SK-N-SH treated with all-trans-retinoic acid at 6 μM for 48 hours (cell line): ENCODE measurements at regions not wholly inside any gene's neighbourhood (a gene's known extent, or its start where the extent isn't known, plus 50 kb on each side); places are given as distances from the start of the nearest gene placed in this dataset.

ENCODE experiments used
- ATAC-seq: fragments of 200-7000 bp; cut with Tn5 transposase; 3 replicates; pipeline ENCODE4 v1.9.1; 2020; ENCODE audit warnings: mild to moderate bottlenecking, moderate library complexity
- ARNTL ChIP-seq: fragments of 450-650 bp; formaldehyde crosslinking; IDR thresholded peaks from 2 replicates; pipeline ENCODE4 v1.5.0; 2020; ENCODE audit warnings: low read depth, mild to moderate bottlenecking, moderate library complexity, borderline replicate concordance
- BACH2 ChIP-seq: fragments of 250-450 bp; sonication (Bioruptor Pico); IDR thresholded peaks from 2 replicates; pipeline ENCODE4 v1.9.0; 2021; ENCODE audit warnings: mild to moderate bottlenecking, borderline replicate concordance
- CSDC2 ChIP-seq: fragments of 250-450 bp; sonication (Bioruptor Pico); IDR thresholded peaks from 2 replicates; pipeline ENCODE4 v1.5.0; 2020; ENCODE audit warnings: mild to moderate bottlenecking, moderate library complexity
- CSRNP3 ChIP-seq: fragments of 250-450 bp; sonication (Bioruptor Pico); IDR thresholded peaks from 2 replicates; pipeline ENCODE4 v1.5.1; 2021; ENCODE audit warnings: mild to moderate bottlenecking, moderate library complexity
- GLIS3 ChIP-seq: fragments of 250-450 bp; sonication (Bioruptor Pico); IDR thresholded peaks from 2 replicates; pipeline ENCODE4 v1.5.0; 2020; ENCODE audit warnings: mild to moderate bottlenecking, moderate library complexity
- ISL1 ChIP-seq: fragments of 250-450 bp; sonication (Bioruptor Pico); IDR thresholded peaks from 2 replicates; pipeline ENCODE4 v2.1.2; 2022; ENCODE audit warnings: mild to moderate bottlenecking, moderate library complexity
- PATZ1 ChIP-seq: fragments of 250-450 bp; sonication (Bioruptor Pico); IDR thresholded peaks from 2 replicates; pipeline ENCODE4 v1.8.0; 2020; ENCODE audit warnings: mild to moderate bottlenecking, moderate library complexity, borderline replicate concordance
- POU6F1 ChIP-seq: fragments of 250-450 bp; sonication (Bioruptor Pico); IDR thresholded peaks from 2 replicates; pipeline ENCODE4 v1.8.0; 2021; ENCODE audit warnings: low read depth, mild to moderate bottlenecking, moderate library complexity, borderline replicate concordance
- PPARA ChIP-seq: fragments of 250-450 bp; sonication (Bioruptor Pico); IDR thresholded peaks from 2 replicates; pipeline ENCODE4 v1.5.0; 2020; ENCODE audit warnings: mild to moderate bottlenecking, borderline replicate concordance
- RARB ChIP-seq: fragments of 250-450 bp; sonication (Bioruptor Pico); IDR thresholded peaks from 2 replicates; pipeline ENCODE4 v1.8.0; 2021; ENCODE audit warnings: mild to moderate bottlenecking, moderate library complexity
- SNAI2 ChIP-seq: fragments of 250-450 bp; sonication (Bioruptor Pico); IDR thresholded peaks from 2 replicates; pipeline ENCODE4 v1.5.0; 2020; ENCODE audit warnings: mild to moderate bottlenecking, moderate library complexity
- TCF4 ChIP-seq: fragments of 250-450 bp; sonication (Bioruptor Pico); IDR thresholded peaks from 2 replicates; pipeline ENCODE4 v1.8.0; 2021; ENCODE audit warnings: mild to moderate bottlenecking, moderate library complexity, borderline replicate concordance
- TOX ChIP-seq: fragments of 250-450 bp; sonication (Bioruptor Pico); IDR thresholded peaks from 2 replicates; pipeline ENCODE4 v1.8.0; 2021; ENCODE audit warnings: mild to moderate bottlenecking, moderate library complexity, borderline replicate concordance
- TSHZ2 ChIP-seq: fragments of 250-450 bp; sonication (Bioruptor Pico); IDR thresholded peaks from 2 replicates; pipeline ENCODE4 v1.5.0; 2020; ENCODE audit warnings: mild to moderate bottlenecking, moderate library complexity
- ZFP3 ChIP-seq: fragments of 250-450 bp; sonication (Bioruptor Pico); IDR thresholded peaks from 2 replicates; pipeline ENCODE4 v1.5.0; 2020; ENCODE audit warnings: mild to moderate bottlenecking, moderate library complexity
- ZFP30 ChIP-seq: fragments of 450-650 bp; formaldehyde crosslinking; IDR thresholded peaks from 2 replicates; pipeline ENCODE4 v1.5.0; 2022; ENCODE audit warnings: mild to moderate bottlenecking, moderate library complexity
- ZNF565 ChIP-seq: fragments of 450-650 bp; formaldehyde crosslinking; conservative IDR thresholded peaks from 2 replicates; pipeline ENCODE4 v1.5.0; 2020; ENCODE audit warnings: low read depth, mild to moderate bottlenecking, moderate library complexity
- ZNF70 ChIP-seq: fragments of 450-650 bp; formaldehyde crosslinking; IDR thresholded peaks from 2 replicates; pipeline ENCODE4 v1.5.0; 2020; ENCODE audit warnings: mild to moderate bottlenecking, moderate library complexity
- ZNF8 ChIP-seq: fragments of 450-650 bp; formaldehyde crosslinking; IDR thresholded peaks from 2 replicates; pipeline ENCODE4 v1.5.0; 2020; ENCODE audit warnings: mild to moderate bottlenecking, moderate library complexity
- TF ChIP-seq, protein P1 (sequence below): fragments of 250-450 bp; sonication (Bioruptor Pico); IDR thresholded peaks from 2 replicates; pipeline ENCODE4 v1.5.1; 2020; ENCODE audit warnings: low read depth, mild to moderate bottlenecking, moderate library complexity

GRCh38 chr12:22893878-22894277, 268.9 kb downstream of the ETNK1 start:
- TF ChIP-seq CSRNP3 (CRISPR knock-in tag) (no peak), POU6F1 (CRISPR knock-in tag) (no peak), ARNTL (no peak), ZFP30 (CRISPR knock-in tag) (no peak)
- TF ChIP-seq, protein P1, sequence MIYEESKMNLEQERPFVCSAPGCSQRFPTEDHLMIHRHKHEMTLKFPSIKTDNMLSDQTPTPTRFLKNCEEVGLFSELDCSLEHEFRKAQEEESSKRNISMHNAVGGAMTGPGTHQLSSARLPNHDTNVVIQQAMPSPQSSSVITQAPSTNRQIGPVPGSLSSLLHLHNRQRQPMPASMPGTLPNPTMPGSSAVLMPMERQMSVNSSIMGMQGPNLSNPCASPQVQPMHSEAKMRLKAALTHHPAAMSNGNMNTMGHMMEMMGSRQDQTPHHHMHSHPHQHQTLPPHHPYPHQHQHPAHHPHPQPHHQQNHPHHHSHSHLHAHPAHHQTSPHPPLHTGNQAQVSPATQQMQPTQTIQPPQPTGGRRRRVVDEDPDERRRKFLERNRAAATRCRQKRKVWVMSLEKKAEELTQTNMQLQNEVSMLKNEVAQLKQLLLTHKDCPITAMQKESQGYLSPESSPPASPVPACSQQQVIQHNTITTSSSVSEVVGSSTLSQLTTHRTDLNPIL = no peak
- no peak for ATAC-seq

- TF ChIP-seq ARNTL = no peak
- TF ChIP-seq TCF4 = no peak
- TF ChIP-seq CSRNP3 (CRISPR knock-in tag) = no peak
- TF ChIP-seq ZNF565 (CRISPR knock-in tag) = no peak
- TF ChIP-seq TOX = no peak
- TF ChIP-seq ZNF8 (CRISPR knock-in tag) = no peak
- no peak for TF ChIP-seq ZFP30 (CRISPR knock-in tag)
- no peak for TF ChIP-seq PATZ1 (CRISPR knock-in tag)
- TF ChIP-seq CSDC2 (CRISPR knock-in tag) = no peak
- TF ChIP-seq POU6F1 (CRISPR knock-in tag) = no peak
- TF ChIP-seq, protein P1 = no peak
- TF ChIP-seq ZFP3 = no peak
- no peak for TF ChIP-seq ZNF70
- TF ChIP-seq GLIS3 = no peak
- no peak for TF ChIP-seq SNAI2 (CRISPR knock-in tag)
- TF ChIP-seq TSHZ2 (CRISPR knock-in tag) = no peak
- TF ChIP-seq RARB (CRISPR knock-in tag) = no peak
- TF ChIP-seq ISL1 (CRISPR knock-in tag) = no peak
- no peak for TF ChIP-seq BACH2
- no peak for TF ChIP-seq PPARA
- ATAC-seq = no peak
These were observed 274.2 kb downstream of the ETNK1 start for GRCh38 chr12:22899184-22899583.
